Common myeloid progenitor, CD34-positive (primary cell): ENCODE measurements at regions not wholly inside any gene's neighbourhood (a gene's known extent, or its start where the extent isn't known, plus 50 kb on each side); places are given as distances from the start of the nearest gene placed in this dataset.
A peak's percentile ranks its signal among the peaks of the same experiment; 100 is the strongest.

ENCODE experiments used
- CTCF ChIA-PET: fragments of 350-600 bp; sonication (Branson Sonifier 250); formaldehyde crosslinking; loops from one replicate; lab custom pipeline; 2021; ENCODE audit warnings: antibody characterized with exemption; lab: Charles Lee
- POLR2A ChIA-PET: fragments of 350-600 bp; sonication (Branson Sonifier 250); formaldehyde crosslinking; loops from one replicate; lab custom pipeline; 2021; ENCODE audit warnings: antibody characterized with exemption; lab: Charles Lee
- DNase-seq, 3 donors: peaks; one replicate each; pipeline versions ENCODE4 v3.0.0 to v3.0.0-alpha.2; 2013
- H3K27ac ChIP-seq, 2 experiments: 1 replicate in 1 of 2; 2 replicates in 1 of 2; pipeline ENCODE4 v1.7.0; 2013; ENCODE audit warnings: inconsistent platforms in 2 of 2, low read length in 2 of 2, mild to moderate bottlenecking in 2 of 2, low read depth in 1 of 2, moderate library complexity in 1 of 2; ENCODE audit not compliant: severe bottlenecking in 2 of 2, insufficient read depth in 1 of 2, poor library complexity in 1 of 2
- H3K27me3 ChIP-seq, 5 experiments: replicated peaks in 2 of 5; 1 replicate in 3 of 5; 2 replicates in 2 of 5; pipeline versions ENCODE4 v1.6.1 to v1.7.0; 2013; ENCODE audit warnings: low read length in 4 of 5, mild to moderate bottlenecking in 2 of 5, moderate library complexity in 2 of 5, inconsistent platforms in 1 of 5; ENCODE audit not compliant: insufficient read depth in 5 of 5, control insufficient read depth in 4 of 5
- H3K36me3 ChIP-seq, 4 experiments: 1 replicate in 2 of 4; 2 replicates in 2 of 4; pipeline versions ENCODE4 v1.6.1 to v1.7.0; 2013; ENCODE audit warnings: low read length in 3 of 4, control low read depth in 1 of 4, mild to moderate bottlenecking in 1 of 4; ENCODE audit not compliant: control insufficient read depth in 4 of 4, insufficient read depth in 4 of 4
- H3K4me1 ChIP-seq, 4 experiments: 1 replicate in 3 of 4; 2 replicates in 1 of 4; pipeline versions ENCODE4 v1.6.1 to v1.7.1; 2013; ENCODE audit warnings: low read length in 3 of 4, mild to moderate bottlenecking in 3 of 4, control low read depth in 1 of 4, inconsistent platforms in 1 of 4, moderate library complexity in 1 of 4; ENCODE audit not compliant: control insufficient read depth in 4 of 4, insufficient read depth in 4 of 4; ENCODE audit errors: control extremely low read depth in 1 of 4
- H3K4me3 ChIP-seq, 7 experiments: 1 replicate in 4 of 7; 2 replicates in 3 of 7; pipeline versions ENCODE4 v1.5.1 to v1.7.0; 2013; ENCODE audit warnings: mild to moderate bottlenecking in 7 of 7, low read length in 6 of 7, moderate library complexity in 6 of 7, inconsistent platforms in 2 of 7, low read depth in 2 of 7, control low read depth in 1 of 7; ENCODE audit not compliant: insufficient read depth in 4 of 7, control insufficient read depth in 1 of 7; ENCODE audit errors: extremely low read depth in 1 of 7
- H3K9me3 ChIP-seq, 5 experiments: 1 replicate in 4 of 5; 2 replicates in 1 of 5; pipeline versions ENCODE4 v1.6.1 to v1.7.1; 2013; ENCODE audit warnings: low read length in 4 of 5, mild to moderate bottlenecking in 2 of 5, inconsistent platforms in 1 of 5, low read depth in 1 of 5, moderate library complexity in 1 of 5; ENCODE audit not compliant: control insufficient read depth in 4 of 5, insufficient read depth in 2 of 5; ENCODE audit errors: control extremely low read depth in 1 of 5
- WGBS: methylation state at CpG from one replicate; pipeline ENCODE4 v1.1.5; 2013; ENCODE audit not compliant: insufficient coverage; 5-methylcytosine and 5-hydroxymethylcytosine counted together

- Histone ChIP-seq H3K27ac (peak overlapping the region; percentile 44 to 68), H3K27me3 (no peaks in the 10 kb centered on the region), H3K36me3 (no peaks in the 10 kb centered on the region), H3K4me3 (peak overlapping the region in 1 of 7 experiments; percentile 10), H3K9me3 (no peaks in the 10 kb centered on the region), H3K4me1 (peaks cover 0 to 11% (median 0%) of the 10 kb centered on the region in 4 experiments)
- POLR2A ChIA-PET, result no interaction called here
- CTCF ChIA-PET, result no interaction called here
- 0% methylated on average over 2 of the region's 2 CpGs for WGBS
- DNase-seq, result peak; percentile 40 to 91 (median 84)
Observed at GRCh38 chrX:76977452-76977851, 469.7 kb upstream of the FGF16 start.

- H3K27ac ChIP-seq, result no peak overlapping the region
- no peak overlapping the region for H3K4me3 ChIP-seq
- peaks cover 0 to 2% (median 0%) of the 10 kb centered on the region in 5 experiments for H3K9me3 ChIP-seq
- no peaks in the 10 kb centered on the region for H3K27me3 ChIP-seq
- WGBS, result 65% methylated on average over 4 of the region's 4 CpGs
- DNase-seq, result no peak
- CTCF ChIA-PET, result no interaction called here
- no peaks in the 10 kb centered on the region for H3K36me3 ChIP-seq
- H3K4me1 ChIP-seq, result no peaks in the 10 kb centered on the region
- POLR2A ChIA-PET, result no interaction called here
Observed at GRCh38 chrX:76987381-76987780, 459.8 kb upstream of the FGF16 start.

- Histone ChIP-seq H3K36me3 (no peaks in the 10 kb centered on the region), H3K4me3 (no peak overlapping the region), H3K27me3 (no peaks in the 10 kb centered on the region), H3K4me1 (no peaks in the 10 kb centered on the region), H3K9me3 (no peaks in the 10 kb centered on the region), H3K27ac (no peak overlapping the region)
- DNase-seq, result no peak
- ChIA-PET POLR2A (no interaction called here), CTCF (no interaction called here)
- 88% methylated on average over 7 of the region's 9 CpGs for WGBS
Observed at GRCh38 chrX:76996641-76997040, 450.5 kb upstream of the FGF16 start.

- ChIA-PET POLR2A (no interaction called here), CTCF (interaction anchor here (1.4 kb wide), 1 partner anchor 10 kb away, joined by 3 read pairs; no protein-coding TSS in a partner anchor)
- Histone ChIP-seq H3K27me3 (no peaks in the 10 kb centered on the region), H3K36me3 (no peaks in the 10 kb centered on the region), H3K4me1 (no peaks in the 10 kb centered on the region), H3K9me3 (no peaks in the 10 kb centered on the region), H3K4me3 (no peak overlapping the region), H3K27ac (no peak overlapping the region)
- WGBS, result no CpG with 5 or more reads among the region's 1 CpG
- DNase-seq, result no peak
Observed at GRCh38 chrX:77003530-77003929, 443.7 kb upstream of the FGF16 start.

- peak; percentile 32 to 93 (median 75) for DNase-seq
- Histone ChIP-seq H3K9me3 (no peaks in the 10 kb centered on the region), H3K36me3 (no peaks in the 10 kb centered on the region), H3K4me1 (no peaks in the 10 kb centered on the region), H3K27ac (no peak overlapping the region), H3K27me3 (no peaks in the 10 kb centered on the region), H3K4me3 (no peak overlapping the region)
- CTCF ChIA-PET, result interaction anchor here (1.4 kb wide), 1 partner anchor 10 kb away, joined by 3 read pairs; no protein-coding TSS in a partner anchor
- WGBS, result 36% methylated on average over 3 of the region's 3 CpGs
- POLR2A ChIA-PET, result no interaction called here
Observed at GRCh38 chrX:77003956-77004355, 443.2 kb upstream of the FGF16 start.

- Histone ChIP-seq H3K27me3 (no peaks in the 10 kb centered on the region), H3K4me3 (no peak overlapping the region), H3K9me3 (no peaks in the 10 kb centered on the region), H3K27ac (no peak overlapping the region), H3K36me3 (no peaks in the 10 kb centered on the region), H3K4me1 (no peaks in the 10 kb centered on the region)
- WGBS, result 76% methylated on average over 2 of the region's 2 CpGs
- DNase-seq, result no peak
- CTCF ChIA-PET, result no interaction called here
- POLR2A ChIA-PET, result no interaction called here
Observed at GRCh38 chrX:77009691-77010090, 437.5 kb upstream of the FGF16 start.

GRCh38 chrX:77014377-77015372, 432.5 kb upstream of the FGF16 start:
- Histone ChIP-seq H3K9me3 (no peaks in the 10 kb centered on the region), H3K4me3 (no peak overlapping the region), H3K27ac (no peak overlapping the region), H3K4me1 (no peaks in the 10 kb centered on the region), H3K36me3 (no peaks in the 10 kb centered on the region), H3K27me3 (no peaks in the 10 kb centered on the region)
- ChIA-PET CTCF (interaction anchor here (1.3 kb wide), 1 partner anchor 11 kb away, joined by 3 read pairs; no protein-coding TSS in a partner anchor), POLR2A (no interaction called here)
- WGBS, result 44% methylated on average over 7 of the region's 9 CpGs
- DNase-seq, result peak; percentile 23 to 72 (median 56)
